ENCODE measurements at regions not wholly inside any gene's neighbourhood (a gene's known extent, or its start where the extent isn't known, plus 50 kb on each side); places are given as distances from the start of the nearest gene placed in this dataset.

- TF ChIP-seq CTCF (IDR thresholded peaks at IDR 0.05; ENCODE audit: borderline replicate concordance, extremely low read depth, low read length, poor library complexity, severe bottlenecking): no peak
- TF ChIP-seq EZH2 (IDR thresholded peaks at IDR 0.05; ENCODE audit: borderline replicate concordance, low read depth, low read length, severe bottlenecking): no peak
Measured at GRCh38 chr1:58293388-58293787, 253.1 kb downstream of the OMA1 start.

All from DND-41 (cell line).